IMR-90 (cell line): ENCODE measurements at regions not wholly inside any gene's neighbourhood (a gene's known extent, or its start where the extent isn't known, plus 50 kb on each side); places are given as distances from the start of the nearest gene placed in this dataset.

Experiments used
- ATAC-seq: fragments of 200-7000 bp; cut with Tn5 transposase; 2 replicates; pipeline ENCODE4 v1.9.1; 2020; ENCODE audit warnings: low read depth, mild to moderate bottlenecking, moderate library complexity
- BruUV-seq: library from RNA; stranded (reverse); fragments of 400-500 nt; replicated peaks from 2 replicates; lab custom pipeline; 2021; lab: Mats Ljungman, UMichigan
- CTCF ChIA-PET: fragments of 300-600 bp; formaldehyde crosslinking; extraction: SDS; loops from one replicate; lab custom pipeline; 2021; ENCODE audit warnings: antibody characterized with exemption; lab: Yijun Ruan, JAX
- POLR2A ChIA-PET: fragments of 300-600 bp; sonication (Branson Sonifier 250); formaldehyde crosslinking; loops from one replicate; lab custom pipeline; 2022; ENCODE audit warnings: antibody characterized with exemption; ENCODE audit not compliant: unreplicated experiment; lab: Charles Lee
- DNase-seq: peaks from one replicate; pipeline ENCODE4 v3.0.0; 2013
- H2AFZ ChIP-seq: replicated peaks from 2 replicates; pipeline ENCODE3; 2013; ENCODE audit warnings: low read length, mild to moderate bottlenecking; ENCODE audit not compliant: poor library complexity
- H2AK5ac ChIP-seq: 2 replicates; pipeline ENCODE4 v1.6.1; 2013; ENCODE audit warnings: low read depth, low read length, inconsistent platforms
- H2AK9ac ChIP-seq: replicated peaks from 2 replicates; pipeline ENCODE3; 2013; ENCODE audit warnings: mild to moderate bottlenecking, low read depth, low read length, moderate library complexity; ENCODE audit not compliant: poor library complexity
- H2BK120ac ChIP-seq: 2 replicates; pipeline ENCODE4 v1.6.1; 2013; ENCODE audit warnings: low read depth, low read length, inconsistent platforms
- H2BK15ac ChIP-seq: 3 replicates; pipeline ENCODE4 v1.6.1; 2013; ENCODE audit warnings: low read depth, low read length, inconsistent platforms
- H2BK20ac ChIP-seq: 2 replicates; pipeline ENCODE4 v1.6.1; 2013; ENCODE audit warnings: low read depth, mild to moderate bottlenecking, inconsistent platforms, low read length, moderate library complexity
- H2BK5ac ChIP-seq: 2 replicates; pipeline ENCODE4 v1.6.1; 2013; ENCODE audit warnings: mild to moderate bottlenecking, low read depth, low read length, inconsistent platforms; ENCODE audit not compliant: poor library complexity, severe bottlenecking
- H3K14ac ChIP-seq: replicated peaks from 2 replicates; pipeline ENCODE4 v1.6.1; 2013; ENCODE audit warnings: low read depth, low read length, inconsistent platforms
- H3K18ac ChIP-seq: 2 replicates; pipeline ENCODE4 v1.6.1; 2013; ENCODE audit warnings: low read depth, low read length, control low read depth
- H3K23ac ChIP-seq: 2 replicates; pipeline ENCODE4 v1.6.1; 2013; ENCODE audit warnings: low read depth, low read length, inconsistent platforms
- H3K27ac ChIP-seq: 2 replicates; pipeline ENCODE4 v1.5.1; 2013; ENCODE audit warnings: mild to moderate bottlenecking, control low read depth, low read length; ENCODE audit not compliant: insufficient read depth
- H3K27me3 ChIP-seq: 2 replicates; pipeline ENCODE4 v1.6.1; 2013; ENCODE audit warnings: low read length; ENCODE audit not compliant: control insufficient read depth, insufficient read depth
- H3K36me3 ChIP-seq: 2 replicates; pipeline ENCODE4 v1.6.1; 2013; ENCODE audit warnings: low read length, mixed read lengths; ENCODE audit not compliant: control insufficient read depth, insufficient read depth
- H3K4ac ChIP-seq: 2 replicates; pipeline ENCODE4 v1.6.1; 2013; ENCODE audit warnings: low read depth, low read length, inconsistent platforms
- H3K4me1 ChIP-seq: 2 replicates; pipeline ENCODE4 v1.6.1; 2013; ENCODE audit warnings: low read length, mixed read lengths; ENCODE audit not compliant: control insufficient read depth, insufficient read depth
- H3K4me2 ChIP-seq: 2 replicates; pipeline ENCODE4 v1.6.1; 2013; ENCODE audit warnings: low read depth, mild to moderate bottlenecking, control low read depth, low read length, moderate library complexity
- H3K4me3 ChIP-seq: 2 replicates; pipeline ENCODE4 v1.5.1; 2013; ENCODE audit warnings: low read depth, mild to moderate bottlenecking, control low read depth, low read length, moderate library complexity; ENCODE audit not compliant: insufficient read depth
- H3K56ac ChIP-seq: 2 replicates; pipeline ENCODE4 v1.6.1; 2013; ENCODE audit warnings: low read length, inconsistent platforms; ENCODE audit not compliant: insufficient read depth; ENCODE audit errors: extremely low read depth
- H3K79me1 ChIP-seq, 2 experiments: 2 replicates each; pipeline ENCODE4 v1.6.1; 2013; ENCODE audit warnings: low read length in 2 of 2, inconsistent platforms in 1 of 2, low read depth in 1 of 2
- H3K9ac ChIP-seq: 2 replicates; pipeline ENCODE4 v1.6.1; 2013; ENCODE audit warnings: low read depth, low read length, control low read depth
- H3K9me1 ChIP-seq: 2 replicates; pipeline ENCODE4 v1.6.1; 2013; ENCODE audit warnings: low read length, inconsistent platforms; ENCODE audit not compliant: insufficient read depth
- H3K9me3 ChIP-seq: 2 replicates; pipeline ENCODE4 v1.6.1; 2013; ENCODE audit warnings: low read length; ENCODE audit not compliant: control insufficient read depth, insufficient read depth
- H4K20me1 ChIP-seq: 2 replicates; pipeline ENCODE4 v1.6.1; 2013; ENCODE audit warnings: low read length, inconsistent platforms; ENCODE audit not compliant: insufficient read depth
- H4K5ac ChIP-seq: 2 replicates; pipeline ENCODE4 v1.6.1; 2013; ENCODE audit warnings: mild to moderate bottlenecking, low read depth, low read length, control low read depth
- H4K8ac ChIP-seq, 2 experiments: 2 replicates each; pipeline ENCODE4 v1.6.1; 2013; ENCODE audit warnings: low read depth in 2 of 2, low read length in 2 of 2, control low read depth in 1 of 2, inconsistent platforms in 1 of 2
- H4K91ac ChIP-seq: 2 replicates; pipeline ENCODE4 v1.6.1; 2013; ENCODE audit warnings: low read depth, low read length, inconsistent platforms; ENCODE audit not compliant: insufficient read depth
- ELK1 ChIP-seq: fragments of 150-350 bp; IDR thresholded peaks from 2 replicates; pipeline ENCODE4 v1.6.1; 2016; ENCODE audit warnings: low read depth, mild to moderate bottlenecking, low read length, moderate library complexity, borderline replicate concordance
- MAFK ChIP-seq: IDR thresholded peaks from 2 replicates; pipeline ENCODE4 v1.6.1; 2012; ENCODE audit warnings: low read depth, low read length, improper control_type of control experiment
- MXI1 ChIP-seq: IDR thresholded peaks from 2 replicates; pipeline ENCODE4 v1.6.1; 2012; ENCODE audit warnings: low read depth, mild to moderate bottlenecking, low read length, moderate library complexity, borderline replicate concordance
- RCOR1 ChIP-seq: IDR thresholded peaks from 2 replicates; pipeline ENCODE4 v1.6.1; 2012; ENCODE audit warnings: mild to moderate bottlenecking, low read length, improper control_type of control experiment; ENCODE audit not compliant: insufficient replicate concordance
- SMC3 ChIP-seq: fragments of 150-350 bp; IDR thresholded peaks from 2 replicates; pipeline ENCODE4 v1.6.1; 2016; ENCODE audit warnings: low read depth, mild to moderate bottlenecking, antibody characterized with exemption, low read length, moderate library complexity
- USF2 ChIP-seq: fragments of 150-350 bp; IDR thresholded peaks from 2 replicates; pipeline ENCODE4 v1.6.1; 2017; ENCODE audit warnings: mild to moderate bottlenecking, antibody characterized with exemption, low read length, low read depth
- WGBS, 2 experiments: methylation state at CpG; one replicate each; pipeline versions ENCODE4 v1.1.5 to v1.1.7; 2013; ENCODE audit warnings: missing lambda C conversion rate in 2 of 2; ENCODE audit not compliant: insufficient read length in 1 of 2; ENCODE audit errors: extremely low coverage in 2 of 2; 5-methylcytosine and 5-hydroxymethylcytosine counted together
- dilution Hi-C: fragments of 300-500 bp; cut with HindIII; formaldehyde crosslinking; loops from one replicate; pipeline ENCODE4 v1.14.3; 2018; ENCODE audit warnings: low sequenced_read_pairs; ENCODE audit not compliant: unreplicated experiment
- in situ Hi-C: fragments of 300-500 bp; cut with MboI; formaldehyde crosslinking; loops from 3 replicates; pipeline ENCODE4 v1.14.3; 2019; ENCODE audit warnings: low sequenced_read_pairs, inconsistent platforms, mixed read lengths
- intact Hi-C: fragments of 100-400 bp; cut with micrococcal nuclease; formaldehyde crosslinking; loops from 2 replicates; pipeline ENCODE4 v1.10.0; 2022

- Histone ChIP-seq H3K36me3 (no peaks in the 10 kb centered on the region), H3K23ac (no peak overlapping the region), H3K4me2 (no peak overlapping the region), H3K27ac (no peak overlapping the region), H3K18ac (no peak overlapping the region; the same call in 1 of the 2 replicates), H3K14ac (no peak overlapping the region), H2AK9ac (no peak overlapping the region), H3K9me3 (no peaks in the 10 kb centered on the region), H3K9ac (no peak overlapping the region), H4K5ac (no peak overlapping the region), H4K20me1 (no peaks in the 10 kb centered on the region), H3K9me1 (no peaks in the 10 kb centered on the region), H3K4me3 (no peak overlapping the region), H3K4ac (no peak overlapping the region), H2BK5ac (no peak overlapping the region), H3K56ac (no peak overlapping the region), H2AK5ac (no peak overlapping the region), H2BK120ac (no peak overlapping the region), H3K27me3 (no peaks in the 10 kb centered on the region), H4K8ac (no peak overlapping the region), H3K79me1 (no peaks in the 10 kb centered on the region), H2AFZ (no peak overlapping the region), H2BK15ac (no peak overlapping the region), H4K91ac (no peak overlapping the region), H2BK20ac (no peak overlapping the region; the same call in 1 of the 2 replicates), H3K4me1 (peaks cover 5% of the 10 kb centered on the region; the same call in 1 of the 2 replicates)
- dilution Hi-C loops = no loop called here
- CTCF ChIA-PET = interaction anchor here (1.1 kb wide), 1 partner anchor 10 kb away, joined by 3 read pairs; no protein-coding TSS in a partner anchor
- in situ Hi-C loops = no loop called here
- POLR2A ChIA-PET = no interaction called here
- TF ChIP-seq MAFK (no peak), ELK1 (no peak), SMC3 (no peak), RCOR1 (no peak), USF2 (no peak), MXI1 (no peak)
- ATAC-seq (no peak), DNase-seq (no peak)
- no CpG with 5 or more reads among the region's 3 CpGs for WGBS, 2 experiments
- intact Hi-C loops = no loop called here
- BruUV-seq = no TSS peak
Observed at GRCh38 chr1:87598429-87598828, 269.7 kb downstream of the LMO4 start.
